A204.1 (cell line): ENCODE measurements at regions not wholly inside any gene's neighbourhood (a gene's known extent, or its start where the extent isn't known, plus 50 kb on each side); places are given as distances from the start of the nearest gene placed in this dataset.
"Not testable (repeated sequence)": the region's sequence is repeated elsewhere in the genome, so short reads cannot be mapped to it uniquely, and the experiment has no call there.

Experiments
- FAIRE-seq: peaks from 2 replicates; lab custom pipeline; 2012; peaks lifted over from hg19 to GRCh38; lab: Jason Lieb, UNC

DNA sequence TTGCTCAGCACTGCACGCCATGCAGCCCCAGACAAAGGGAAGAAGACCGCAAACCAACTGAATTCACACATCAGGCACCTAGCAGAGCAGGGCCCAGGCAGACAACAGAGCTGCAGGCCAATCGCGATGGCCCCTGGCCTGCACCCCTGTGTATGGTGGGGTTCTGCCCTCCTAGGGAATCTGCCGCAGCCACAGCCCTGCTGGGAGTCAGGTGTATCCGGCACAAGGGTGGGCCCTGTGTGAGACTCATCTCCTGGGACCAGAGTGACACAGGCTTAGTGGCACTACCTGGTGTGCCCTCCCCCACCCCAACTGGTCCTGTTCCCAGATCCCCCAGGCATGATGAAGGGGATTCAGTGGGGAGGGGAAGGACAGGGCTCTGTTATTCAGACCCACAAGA, 122.8 kb downstream of the ATPSCKMT start:
- no peak for FAIRE-seq

DNA sequence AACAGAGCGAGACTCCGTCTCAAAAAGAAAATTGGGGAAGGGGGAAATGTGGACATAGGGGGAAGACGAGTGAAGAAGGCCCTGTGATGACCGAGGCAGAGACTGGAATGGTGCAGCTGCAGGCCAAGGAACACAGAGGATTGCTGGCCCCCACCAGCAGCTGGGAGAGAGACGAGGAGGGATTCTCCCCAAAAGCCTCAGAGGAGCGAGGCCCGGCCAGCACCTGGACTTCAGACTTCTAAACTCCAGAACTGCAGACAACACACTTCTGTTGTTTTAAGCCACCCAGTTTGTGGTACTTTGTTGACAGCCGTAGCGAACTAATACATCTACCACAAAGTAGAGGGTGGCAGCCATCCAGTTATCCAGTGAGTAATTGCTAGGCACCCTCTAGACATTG, 124.6 kb downstream of the ATPSCKMT start:
- no peak for FAIRE-seq

DNA sequence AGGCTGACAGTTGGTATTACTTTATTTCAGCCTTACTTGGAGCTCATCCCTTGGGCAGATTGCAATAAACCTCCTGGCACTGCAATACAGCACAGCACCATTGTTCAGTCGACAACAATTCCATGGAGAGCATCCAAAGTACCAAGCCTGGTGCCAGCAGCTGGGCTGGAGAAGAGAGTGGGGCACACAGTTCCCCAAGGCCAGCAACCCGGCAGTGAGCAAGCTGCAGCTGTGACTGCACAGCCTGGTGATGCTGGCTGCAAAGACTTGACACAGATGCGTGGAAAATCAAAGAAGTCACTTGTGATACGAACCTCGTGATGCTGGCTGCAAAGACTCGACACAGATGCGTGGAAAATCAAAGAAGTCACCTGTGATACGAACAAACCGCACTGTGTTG, 125.4 kb downstream of the ATPSCKMT start:
- no peak for FAIRE-seq

DNA sequence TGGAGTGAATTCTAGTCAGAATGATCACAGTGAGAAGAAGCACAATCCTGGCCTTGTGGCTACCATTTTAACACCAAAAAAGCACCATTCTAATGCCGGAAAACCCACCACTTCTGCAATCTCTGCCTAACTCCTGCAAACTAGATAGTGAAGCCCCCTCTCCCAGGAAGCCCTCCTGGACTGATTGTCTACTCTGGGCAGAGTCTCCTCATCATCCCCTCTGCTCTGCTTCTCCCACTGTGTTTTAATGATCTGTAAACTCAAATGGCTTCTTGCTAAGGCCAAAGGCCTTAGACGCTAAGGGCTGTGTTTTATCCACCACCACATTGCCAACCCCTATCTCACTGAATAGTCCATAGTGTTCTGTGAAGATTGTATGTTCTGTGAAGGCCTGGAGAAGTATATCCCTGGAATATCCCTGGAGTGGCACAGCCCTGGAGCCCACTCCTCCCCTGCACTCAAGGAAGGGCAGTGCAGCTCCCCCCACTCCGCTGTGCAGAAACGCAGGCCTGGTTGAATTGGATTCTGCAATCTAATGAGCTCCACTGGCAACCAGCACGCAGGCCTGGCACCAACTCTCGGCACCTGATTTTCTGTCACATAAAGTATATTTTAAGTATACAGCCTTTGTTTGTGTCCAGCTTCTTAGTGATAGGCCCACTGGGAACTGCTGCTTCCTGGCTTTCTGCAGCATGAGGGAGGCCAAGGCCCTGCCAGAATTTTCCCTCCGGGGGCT, 126.3 kb downstream of the ATPSCKMT start:
- no peak for FAIRE-seq

DNA sequence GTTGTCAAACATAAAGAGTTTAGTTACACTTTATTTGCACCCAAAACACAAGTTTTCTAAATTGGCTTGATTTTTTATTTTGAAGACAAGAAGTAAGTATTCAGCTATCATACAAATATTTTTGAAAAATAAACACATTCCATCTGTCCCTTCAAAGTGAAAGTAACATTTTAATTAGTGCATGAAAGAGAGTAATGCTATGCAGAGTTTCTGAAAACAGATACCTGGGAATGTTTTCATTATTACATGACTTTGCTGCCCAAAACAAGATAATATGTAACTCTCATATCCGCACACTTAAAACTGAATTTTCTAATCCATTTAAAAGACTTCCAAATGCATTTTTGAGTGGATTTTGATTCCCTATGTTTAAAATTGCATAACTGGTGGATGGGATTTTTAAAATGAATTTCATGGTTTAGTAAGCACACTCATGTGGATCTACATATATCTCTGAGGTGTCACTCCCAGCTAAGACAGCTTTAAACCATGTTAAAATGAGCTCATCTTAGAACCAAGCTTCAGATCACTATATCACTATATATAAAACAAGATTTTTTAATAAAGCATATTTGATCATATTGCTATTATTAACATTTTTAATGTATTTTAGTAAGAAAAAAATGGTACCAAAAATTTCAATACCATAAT, 127.5 kb downstream of the ATPSCKMT start:
- peak; percentile 32 for FAIRE-seq

DNA sequence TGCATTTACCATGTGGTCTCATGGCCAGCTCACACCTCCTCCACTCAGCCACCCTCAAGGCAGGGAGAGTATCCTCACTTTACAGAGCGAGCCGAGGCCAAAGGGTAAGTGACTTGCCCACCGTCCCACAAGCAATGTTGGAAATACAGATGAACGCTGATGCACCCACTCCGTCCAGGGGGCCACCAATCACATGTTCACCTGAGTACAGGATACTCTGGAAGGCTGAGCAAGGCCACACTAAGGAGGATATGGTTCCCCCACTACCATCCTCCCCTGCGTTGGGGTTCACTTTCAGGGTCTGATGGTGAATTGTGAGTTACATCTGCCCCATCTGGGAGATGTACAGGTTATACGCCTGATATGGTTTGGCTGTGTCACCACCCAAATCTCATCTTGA, 128.8 kb downstream of the ATPSCKMT start:
- FAIRE-seq = no peak

DNA sequence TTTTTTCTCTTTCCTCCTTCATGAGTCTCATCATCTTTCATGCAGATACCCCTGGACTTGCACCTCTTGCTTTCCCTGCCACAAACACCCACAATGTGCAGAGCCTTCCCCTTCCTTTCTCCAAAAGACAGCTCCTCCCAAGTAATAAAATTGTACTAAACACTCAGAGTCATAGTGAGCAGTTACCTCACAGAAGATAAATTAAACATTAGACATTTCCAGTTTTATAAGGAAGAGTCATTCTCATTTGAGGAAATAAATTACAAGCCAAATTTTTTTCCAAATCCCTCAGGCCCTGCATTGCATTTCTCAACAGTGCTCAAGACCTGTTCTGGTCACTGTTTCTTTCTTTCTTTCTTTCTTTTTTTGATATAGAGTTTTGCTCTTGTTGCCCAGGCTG, 131.5 kb downstream of the ATPSCKMT start:
- FAIRE-seq = no peak

DNA sequence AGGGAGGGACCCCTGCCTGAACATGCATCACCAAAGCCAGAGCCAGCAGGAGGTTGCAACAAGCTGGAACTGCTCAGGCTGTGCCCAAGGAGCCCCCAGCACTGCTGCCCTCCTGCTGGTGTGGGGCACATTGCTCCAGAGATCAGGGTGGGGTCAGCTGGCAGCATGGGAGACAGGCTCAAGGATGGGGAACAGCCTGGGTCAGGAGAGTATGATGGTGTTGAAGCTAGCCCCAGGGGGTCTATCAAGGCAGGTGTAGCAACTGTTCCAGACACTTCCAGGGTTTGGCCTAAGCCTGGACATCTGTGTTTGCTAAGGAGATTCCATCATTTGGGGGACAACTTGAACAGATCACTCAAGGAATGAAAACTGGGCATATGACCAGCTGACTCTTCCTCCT, 133.1 kb downstream of the ATPSCKMT start:
- FAIRE-seq = no peak

DNA sequence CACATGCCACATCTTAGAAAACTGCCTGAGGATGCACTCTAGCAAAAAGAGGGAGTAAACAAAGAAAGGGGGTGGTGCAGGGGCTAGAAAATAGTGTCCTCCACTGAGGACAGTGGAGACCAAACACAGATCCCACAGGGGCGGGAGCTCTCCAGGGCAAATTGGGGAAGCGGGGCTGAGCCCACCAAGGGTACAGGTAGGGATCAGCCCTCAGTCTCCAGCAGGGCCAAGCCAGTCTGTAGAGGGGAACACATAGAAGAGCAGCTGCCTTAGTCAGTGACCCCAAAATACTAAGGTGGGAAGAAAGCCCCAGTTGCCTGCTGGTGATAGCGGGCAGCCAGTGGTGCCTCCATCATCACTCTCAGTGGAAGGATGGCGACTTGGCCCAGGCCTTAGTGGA, 134.0 kb downstream of the ATPSCKMT start:
- no peak for FAIRE-seq

DNA sequence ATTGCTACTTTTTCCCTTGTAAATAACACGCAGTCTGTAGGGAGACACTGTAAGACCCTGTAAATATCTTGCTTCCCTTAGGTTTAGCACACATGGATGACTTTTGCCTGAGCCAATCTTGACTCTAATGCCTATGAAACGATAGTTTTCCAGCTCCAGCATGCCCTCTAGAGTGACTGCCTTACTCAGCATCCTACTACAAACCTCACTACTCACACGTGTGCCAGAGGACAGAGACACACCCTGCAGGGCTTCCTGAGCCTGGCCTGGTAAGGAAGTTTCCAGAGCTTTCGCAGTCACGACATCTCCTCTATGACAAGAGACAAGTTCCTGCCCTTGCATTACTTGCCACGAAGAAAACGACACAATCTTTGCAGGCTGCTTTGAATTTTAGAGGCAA, 138.1 kb downstream of the ATPSCKMT start:
- no peak for FAIRE-seq

DNA sequence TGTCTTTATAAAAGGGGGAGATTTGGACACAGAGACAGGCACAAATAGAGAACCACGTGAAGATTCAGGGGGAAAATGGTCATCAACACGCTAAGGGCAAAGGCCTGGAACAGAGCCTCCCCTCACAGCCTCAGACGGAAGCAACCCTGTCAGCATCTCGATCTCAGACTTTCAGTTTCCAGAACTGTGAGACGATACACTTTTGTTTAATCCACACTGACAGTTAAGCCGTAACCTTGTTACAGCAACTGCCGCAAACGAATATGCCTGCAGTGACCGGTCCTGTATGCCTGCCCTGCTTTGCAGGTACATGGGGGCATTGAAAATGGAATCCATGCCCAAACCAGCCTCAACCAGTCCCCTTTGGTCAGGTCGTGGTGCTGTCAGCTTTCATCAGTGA, 139.5 kb downstream of the ATPSCKMT start:
- no peak for FAIRE-seq

DNA sequence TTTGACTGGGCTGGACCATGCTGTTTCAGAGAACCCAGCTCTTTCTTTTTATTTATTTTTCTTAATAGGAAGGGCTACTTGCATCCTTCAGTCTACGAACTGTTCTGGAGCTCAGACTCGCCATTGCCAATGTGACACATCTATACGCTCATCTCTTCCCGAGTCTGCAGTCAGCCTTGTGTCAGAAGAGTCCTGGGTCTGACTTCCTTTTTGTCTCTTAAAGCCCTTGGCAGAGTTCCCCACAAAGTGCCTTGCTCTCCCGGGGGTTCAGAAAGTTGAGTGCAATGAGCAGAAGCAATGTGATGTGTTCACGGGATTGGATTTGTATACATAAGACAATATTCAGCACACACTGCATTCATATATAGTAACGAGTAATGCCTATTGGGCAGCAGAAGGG, 140.4 kb downstream of the ATPSCKMT start:
- no peak for FAIRE-seq

DNA sequence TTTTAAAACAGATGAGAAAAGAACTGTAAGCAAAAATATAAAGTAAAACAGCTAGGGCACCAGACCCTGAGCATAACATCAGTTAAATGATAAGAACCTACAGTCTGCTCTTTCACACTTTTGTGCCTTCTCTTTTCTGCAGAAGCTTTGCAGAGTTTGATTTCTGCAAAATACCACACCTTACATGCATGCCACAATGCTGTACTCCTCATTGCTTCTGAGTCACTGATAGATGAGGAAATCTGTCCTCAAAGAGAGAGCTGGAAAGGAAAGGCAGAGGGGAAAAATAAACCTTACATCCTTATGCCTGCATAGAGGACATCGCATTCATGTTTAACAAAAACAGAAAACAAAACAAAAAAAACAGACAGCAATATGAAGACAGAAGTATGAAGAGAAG, 142.9 kb downstream of the ATPSCKMT start:
- no peak for FAIRE-seq

DNA sequence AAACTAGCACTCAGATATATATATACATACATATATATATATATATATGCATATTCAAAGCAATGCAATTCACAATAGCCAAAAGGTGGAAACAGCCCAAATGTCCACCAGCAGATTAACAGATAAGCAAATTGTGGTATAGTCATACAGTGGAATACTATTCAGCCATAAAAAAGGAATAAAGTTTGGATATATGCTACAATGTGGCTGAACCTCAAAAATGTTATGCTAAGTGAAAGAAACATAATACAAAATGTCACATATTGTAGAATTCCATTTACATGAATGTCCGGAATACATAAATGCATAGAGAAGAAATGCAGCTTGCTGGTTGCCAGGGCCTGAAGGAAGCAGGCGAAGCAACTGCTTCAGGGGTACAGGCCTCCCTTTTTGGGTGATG, 143.4 kb downstream of the ATPSCKMT start:
- no peak for FAIRE-seq

DNA sequence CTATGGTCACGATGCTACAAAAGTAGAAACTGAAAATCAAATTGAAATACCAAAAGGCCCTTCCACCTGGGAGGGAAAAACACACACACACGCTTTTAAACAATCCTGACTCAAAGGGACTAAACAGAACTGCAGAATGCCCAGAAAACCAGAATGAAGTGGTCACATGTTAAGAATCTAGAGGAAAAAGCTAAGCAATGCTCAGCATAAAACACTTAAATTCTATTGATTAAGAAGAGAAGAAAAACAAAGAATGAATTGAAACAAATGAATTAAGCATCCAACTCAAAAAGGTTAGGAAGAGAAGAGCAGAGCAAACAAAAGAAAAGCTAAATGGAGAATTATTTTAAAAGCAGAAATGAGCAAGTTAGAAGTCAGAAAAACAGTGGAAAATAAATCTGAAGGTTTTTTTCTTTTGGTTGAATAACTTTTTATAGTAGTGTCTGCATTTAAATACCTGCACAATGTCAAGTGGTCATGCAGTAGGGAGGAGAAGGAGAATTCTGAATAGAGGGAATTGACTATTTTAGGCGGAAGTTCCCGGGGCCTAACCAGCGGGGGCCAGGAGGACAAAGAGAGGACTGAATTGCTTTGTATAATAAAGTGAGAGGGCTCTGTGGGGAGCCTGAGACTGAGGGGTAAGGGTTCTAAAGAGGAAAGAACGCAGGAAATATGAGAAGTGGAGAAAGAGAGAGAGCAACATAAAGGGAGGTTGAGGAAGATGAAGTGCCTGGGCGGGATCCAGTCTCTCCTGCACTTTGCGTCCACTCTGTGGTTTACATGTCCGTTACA, 146.8 kb downstream of the ATPSCKMT start:
- FAIRE-seq = no peak

DNA sequence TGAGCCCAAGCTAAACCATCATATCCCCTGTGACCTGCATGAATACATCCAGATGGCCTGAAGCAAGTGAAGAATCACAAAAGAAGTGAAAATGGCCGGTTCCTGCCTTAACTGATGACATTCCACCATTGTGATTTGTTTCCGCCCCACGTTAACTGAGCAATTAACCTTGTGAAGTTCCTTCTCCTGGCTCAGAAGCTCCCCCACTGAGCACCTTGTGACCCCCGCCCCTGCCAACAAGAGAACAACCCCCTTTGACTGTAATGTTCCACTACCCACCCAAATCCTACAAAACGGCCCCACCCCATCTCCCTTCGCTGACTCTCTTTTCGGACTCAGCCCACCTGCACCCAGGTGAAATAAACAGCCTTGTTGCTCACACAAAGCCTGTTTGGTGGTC, 147.5 kb downstream of the ATPSCKMT start:
- FAIRE-seq = not testable (repeated sequence)

DNA sequence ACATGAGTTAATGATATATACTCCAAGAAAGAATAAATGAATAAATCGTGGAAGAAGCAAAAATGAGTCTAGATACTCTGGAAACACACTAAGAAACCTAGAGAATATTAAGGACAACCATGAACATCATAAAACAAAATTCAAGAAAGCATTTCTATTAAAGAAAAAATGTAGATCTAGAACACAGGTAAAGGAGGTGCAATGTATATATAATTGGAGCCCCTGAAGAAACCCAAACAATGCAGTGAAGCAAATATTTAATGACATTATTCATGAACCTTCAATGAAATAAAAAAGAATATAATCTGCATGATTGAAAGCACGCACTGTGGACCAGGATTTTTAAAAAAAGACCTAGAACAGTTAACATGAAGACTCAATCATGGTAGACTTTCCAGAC, 150.1 kb downstream of the ATPSCKMT start:
- FAIRE-seq = no peak

DNA sequence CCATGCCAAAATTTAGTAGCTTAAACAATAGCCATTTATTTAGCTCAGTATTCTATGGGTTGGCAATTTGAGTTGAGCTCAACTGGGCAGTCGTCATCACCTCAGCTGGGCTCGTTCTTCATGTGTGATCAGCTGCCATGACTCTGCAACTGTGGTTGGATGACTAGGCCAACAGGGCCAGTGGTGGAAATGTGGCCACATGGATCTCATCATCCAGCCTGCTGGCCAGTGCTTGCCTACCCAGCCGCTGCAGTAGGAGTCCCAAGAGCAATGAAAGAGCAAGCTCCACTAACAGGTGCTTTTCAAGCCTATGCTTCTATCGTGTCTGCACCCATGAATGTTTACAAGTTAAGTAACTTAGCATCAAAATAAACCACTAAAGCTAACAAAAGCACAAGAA, 158.0 kb downstream of the ATPSCKMT start:
- FAIRE-seq = no peak

DNA sequence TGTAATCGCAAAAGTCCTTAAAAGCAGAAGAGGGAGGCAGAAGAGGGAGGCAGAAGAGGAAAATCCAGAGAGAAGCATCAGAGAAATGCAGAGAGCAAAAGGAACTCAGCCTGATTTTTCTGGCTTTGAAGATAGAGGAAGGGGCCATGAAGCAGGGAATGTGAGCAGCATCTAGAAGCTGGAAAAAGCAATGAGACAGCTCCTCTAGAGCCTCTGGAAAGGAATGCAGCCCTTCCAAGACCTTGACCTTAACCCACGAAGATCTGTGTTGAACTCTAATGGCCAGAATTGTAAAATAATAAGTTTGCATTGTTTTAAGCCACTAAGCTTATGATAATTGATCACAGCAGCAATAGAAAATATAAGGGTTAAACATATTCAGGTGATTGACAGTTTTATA, 159.6 kb downstream of the ATPSCKMT start:
- FAIRE-seq = no peak

DNA sequence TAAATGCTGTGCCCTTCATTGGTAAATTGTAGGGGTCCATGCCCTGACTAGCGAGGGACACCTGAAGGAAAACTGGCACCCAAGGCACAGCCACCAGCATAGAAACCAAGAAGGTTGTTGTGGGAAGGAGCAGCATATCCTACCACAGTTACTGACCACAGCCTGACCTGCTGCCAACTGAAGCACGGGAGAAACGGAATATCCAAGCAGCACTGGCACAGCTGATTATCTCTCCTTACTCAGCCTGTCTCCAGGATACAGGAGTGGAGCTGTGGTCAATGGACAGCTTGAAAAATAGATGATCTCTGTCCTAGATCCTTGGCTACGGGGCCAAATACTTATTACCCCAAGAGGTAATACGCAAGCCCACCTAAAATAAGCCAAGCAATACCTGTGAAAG, 164.5 kb downstream of the ATPSCKMT start:
- no peak for FAIRE-seq

DNA sequence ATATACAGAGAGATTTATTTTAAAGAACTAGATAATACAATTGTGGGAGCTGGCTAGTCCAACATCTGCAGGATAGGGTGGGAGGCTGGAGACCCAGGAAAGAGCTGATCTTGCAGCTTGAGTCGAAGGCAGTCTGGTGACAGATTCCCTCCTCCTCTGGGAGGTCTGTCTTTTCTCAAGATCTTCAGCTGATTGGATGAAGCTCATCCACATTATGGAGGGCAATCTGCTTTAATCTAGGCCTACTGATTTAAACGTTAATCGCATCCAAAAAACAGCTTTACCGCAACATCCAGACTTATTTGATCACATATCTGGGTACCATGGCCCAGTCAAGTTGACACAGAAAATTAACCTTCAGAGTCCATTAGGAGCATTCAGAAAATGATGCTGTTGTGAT, 168.1 kb downstream of the ATPSCKMT start:
- FAIRE-seq = no peak

DNA sequence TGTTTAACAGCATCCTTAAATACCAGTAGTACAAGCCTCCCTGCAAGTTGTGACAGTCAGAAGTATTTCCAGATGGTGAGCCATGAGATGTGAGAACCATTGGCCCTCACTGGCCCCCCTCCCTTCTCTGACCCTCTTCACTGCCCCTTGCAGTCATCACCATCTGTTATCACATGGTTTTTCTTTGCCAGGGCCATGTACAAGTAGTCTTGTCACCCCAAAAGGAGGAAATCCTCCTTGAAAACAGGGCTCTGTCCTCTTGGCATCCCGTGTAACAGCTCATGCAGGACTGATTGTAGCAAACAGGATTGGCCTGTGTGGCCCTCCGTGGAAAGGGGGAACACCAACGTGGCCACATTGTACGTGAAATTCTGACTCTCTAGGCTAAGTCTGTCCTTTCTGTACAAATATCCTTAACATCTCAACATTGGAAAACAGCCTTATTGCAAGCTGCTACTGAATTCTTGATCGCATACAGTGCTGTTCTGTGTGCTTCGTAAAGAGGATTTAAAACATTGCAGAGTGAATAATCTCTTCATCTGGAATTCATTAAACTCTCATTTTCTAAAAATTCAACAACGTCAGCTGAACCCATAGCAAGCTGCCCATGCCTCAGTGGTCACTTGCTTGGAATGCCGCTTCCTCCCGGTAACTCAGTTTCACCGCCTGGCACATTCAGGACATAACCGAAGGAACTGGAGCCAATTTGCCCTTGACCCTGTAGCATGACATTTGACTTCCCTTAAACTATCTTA, 171.7 kb downstream of the ATPSCKMT start:
- no peak for FAIRE-seq
